K562 (cell line): ENCODE measurements at regions not wholly inside any gene's neighbourhood (a gene's known extent, or its start where the extent isn't known, plus 50 kb on each side); places are given as distances from the start of the nearest gene placed in this dataset.

ENCODE experiments used
- ATAC-seq: fragments of 200-7000 bp; cut with Tn5 transposase; 3 replicates; pipeline ENCODE4 v1.9.1; 2020; ENCODE audit warnings: moderate library complexity
- BruUV-seq: library from RNA; stranded (reverse); fragments of 400-500 nt; replicated peaks from 2 replicates; lab custom pipeline; 2021; lab: Mats Ljungman, UMichigan
- CTCF ChIA-PET: fragments of 300-600 bp; formaldehyde crosslinking; extraction: SDS; loops from one replicate; lab custom pipeline; 2021; ENCODE audit warnings: low intra/inter-chr PET ratio; lab: Yijun Ruan, JAX
- POLR2A ChIA-PET: fragments of 300-600, 350-650 bp; sonication (Branson Sonifier 250); formaldehyde crosslinking; extraction: SDS; loops from one replicate; lab custom pipeline; 2021; ENCODE audit warnings: antibody characterized with exemption, inconsistent platforms; lab: Yijun Ruan, JAX
- DNase-seq, 4 experiments: peaks; one replicate each; pipeline versions ENCODE4 v3.0.0 to v3.0.0-alpha.2; 2011 to 2018; ENCODE audit warnings: low spot score in 3 of 4, mixed read lengths in 3 of 4; ENCODE audit errors: extremely low read depth in 1 of 4
- FAIRE-seq: peaks from 2 replicates; lab custom pipeline; 2011; peaks lifted over from hg19 to GRCh38; lab: Jason Lieb, UNC
- H2AFZ ChIP-seq: 2 replicates; pipeline ENCODE4 v1.6.0; 2011; ENCODE audit warnings: low read depth, low read length, control low read depth, inconsistent platforms
- H3K27ac ChIP-seq: fragments of 200-600 bp; 3 replicates; pipeline ENCODE4 v1.8.0; 2011; ENCODE audit warnings: low read depth, mild to moderate bottlenecking, control low read depth, inconsistent platforms, low read length, moderate library complexity, mixed read lengths; ENCODE audit errors: extremely low read depth
- H3K27me3 ChIP-seq, 2 experiments: fragments of 300-600 bp in 1 of 2; 2 replicates in 1 of 2; 3 replicates in 1 of 2; pipeline versions ENCODE4 v1.6.0 to v1.8.0; 2011; ENCODE audit warnings: inconsistent platforms in 2 of 2, low read length in 2 of 2, mild to moderate bottlenecking in 1 of 2, mixed read lengths in 1 of 2, moderate library complexity in 1 of 2; ENCODE audit not compliant: control insufficient read depth in 2 of 2, insufficient read depth in 2 of 2
- H3K36me3 ChIP-seq: fragments of 300-600 bp; 3 replicates; pipeline ENCODE4 v1.8.0; 2011; ENCODE audit warnings: mild to moderate bottlenecking, low read length, inconsistent platforms; ENCODE audit not compliant: control insufficient read depth, insufficient read depth
- H3K4me1 ChIP-seq, 2 experiments: fragments of 200-600 bp in 1 of 2; replicated peaks in 1 of 2; 2 replicates in 1 of 2; 3 replicates in 1 of 2; pipeline versions ENCODE4 v1.5.1 to v1.8.0; 2011; ENCODE audit warnings: inconsistent platforms in 2 of 2, low read length in 2 of 2, mild to moderate bottlenecking in 1 of 2, mixed read lengths in 1 of 2, moderate library complexity in 1 of 2; ENCODE audit not compliant: control insufficient read depth in 2 of 2, insufficient read depth in 2 of 2
- H3K4me2 ChIP-seq: 2 replicates; pipeline ENCODE4 v1.6.1; 2011; ENCODE audit warnings: low read length, control low read depth, inconsistent platforms, mixed read lengths; ENCODE audit not compliant: insufficient read depth
- H3K4me3 ChIP-seq: fragments of 200-600 bp; sonication (generic), shearing (Covaris generic); 2 replicates; pipeline ENCODE4 v1.5.1; 2016; ENCODE audit warnings: control low read depth, inconsistent platforms
- H3K79me2 ChIP-seq: fragments of 200-600 bp; 3 replicates; pipeline ENCODE4 v1.8.0; 2011; ENCODE audit warnings: low read length, inconsistent platforms; ENCODE audit not compliant: control insufficient read depth, insufficient read depth
- H3K9ac ChIP-seq, 2 experiments: 2 replicates each; pipeline versions ENCODE4 v1.6.0 to v1.6.1; 2011; ENCODE audit warnings: low read depth in 2 of 2, low read length in 2 of 2, control low read depth in 1 of 2, inconsistent platforms in 1 of 2, mild to moderate bottlenecking in 1 of 2, mixed read lengths in 1 of 2; ENCODE audit not compliant: insufficient read depth in 1 of 2
- H3K9me1 ChIP-seq: one replicate; pipeline ENCODE4 v1.6.0; 2011; ENCODE audit warnings: inconsistent platforms, mild to moderate bottlenecking, low read length, moderate library complexity; ENCODE audit not compliant: control insufficient read depth, insufficient read depth
- H3K9me3 ChIP-seq: replicated peaks from 2 replicates; pipeline ENCODE4 v1.5.1; 2011; ENCODE audit warnings: low read depth, low read length, inconsistent platforms; ENCODE audit not compliant: control insufficient read depth, insufficient read depth
- H4K20me1 ChIP-seq: replicated peaks from 2 replicates; pipeline ENCODE4 v1.6.1; 2011; ENCODE audit warnings: low read length, inconsistent platforms, mixed read lengths; ENCODE audit not compliant: control insufficient read depth, insufficient read depth
- BRD9 ChIP-seq: fragments of 450-650 bp; IDR thresholded peaks from 2 replicates; pipeline ENCODE4 v1.6.1; 2018; ENCODE audit warnings: low read depth; ENCODE audit not compliant: partially characterized antibody
- BRF2 ChIP-seq: IDR thresholded peaks from 3 replicates; pipeline ENCODE4 v1.6.1; 2011; ENCODE audit warnings: borderline replicate concordance, mild to moderate bottlenecking; ENCODE audit not compliant: insufficient read length, insufficient read depth
- ELF4 ChIP-seq: fragments of 450-650 bp; formaldehyde crosslinking; IDR thresholded peaks from 2 replicates; pipeline ENCODE4 v1.4.0; 2022; ENCODE audit warnings: missing genetic modification characterization
- MAFF ChIP-seq: IDR thresholded peaks from 2 replicates; pipeline ENCODE4 v1.6.1; 2012; ENCODE audit warnings: low read length, improper control_type of control experiment
- MAFK ChIP-seq: IDR thresholded peaks from 2 replicates; pipeline ENCODE4 v1.6.1; 2011; ENCODE audit warnings: low read length, improper control_type of control experiment
- OTX1 ChIP-seq: fragments of 450-650 bp; formaldehyde crosslinking; IDR thresholded peaks from 2 replicates; pipeline ENCODE4 v1.4.0; 2022; ENCODE audit warnings: mild to moderate bottlenecking
- TAF7 ChIP-seq: fragments of 450-650 bp; IDR thresholded peaks from 2 replicates; pipeline ENCODE4 v1.6.1; 2016; ENCODE audit warnings: missing genetic modification characterization, missing compliant biosample characterization
- TOE1 ChIP-seq, 2 experiments: fragments of 450-650 bp in 1 of 2; sonication (generic) in 1 of 2; formaldehyde crosslinking in 1 of 2; IDR thresholded peaks; 2 replicates each; pipeline versions ENCODE4 v1.7.1 to v1.8.0; 2016 to 2022; ENCODE audit warnings: borderline replicate concordance in 2 of 2, mild to moderate bottlenecking in 2 of 2, antibody characterized with exemption in 1 of 2, inconsistent platforms in 1 of 2, low read depth in 1 of 2, missing genetic modification reagents in 1 of 2, moderate library complexity in 1 of 2
- ZNF316 ChIP-seq: fragments of 450-650 bp; IDR thresholded peaks from 2 replicates; pipeline ENCODE4 v1.6.1; 2016
- in situ Hi-C: fragments of 300-500 bp; cut with MboI; formaldehyde crosslinking; loops from 4 replicates; pipeline ENCODE4 v1.15.0; 2018; ENCODE audit warnings: inconsistent platforms, mixed read lengths
- intact Hi-C: fragments of 100-400 bp; cut with micrococcal nuclease; formaldehyde crosslinking; loops from 2 replicates; pipeline ENCODE4 v1.14.2; 2022

GRCh38 chr3:107947203-107947602, 143.6 kb downstream of the CD47 start:
- FAIRE-seq (no peak), ATAC-seq (no peak), DNase-seq (no peak)
- intact Hi-C loops, result no loop called here
- H3K27ac ChIP-seq, result no peak overlapping the region
- H3K79me2 ChIP-seq, result no peaks in the 10 kb centered on the region
- no peaks in the 10 kb centered on the region for H3K9me3 ChIP-seq
- peak; percentile 31; the same call in 1 of the 2 replicates for TF ChIP-seq ZNF316
- TF ChIP-seq BRD9, result no peak
- peak; percentile 25; the same call in 1 of the 2 replicates for TF ChIP-seq MAFF
- TF ChIP-seq MAFK, result 0 out of 2 replicates have a peak, but pooled peaks have one; percentile 14
- no peak for TF ChIP-seq TOE1 (IDR thresholded peaks at IDR 0.05; ENCODE audit: borderline replicate concordance)
- TF ChIP-seq TOE1 (CRISPR knock-in tag; IDR thresholded peaks at IDR 0.05; ENCODE audit: borderline replicate concordance, low read depth), result no peak
- TF ChIP-seq BRF2, result no peak
- TF ChIP-seq TAF7 (tag), result no peak
- no peak for TF ChIP-seq ELF4 (CRISPR knock-in tag)
- no peak for TF ChIP-seq OTX1 (CRISPR knock-in tag)
- BruUV-seq, result no TSS peak
- in situ Hi-C loops, result no loop called here
- no peak overlapping the region for H3K9ac ChIP-seq
- H3K4me1 ChIP-seq, result no peaks in the 10 kb centered on the region
- H4K20me1 ChIP-seq, result no peaks in the 10 kb centered on the region
- ChIA-PET CTCF (no interaction called here), POLR2A (no interaction called here)
- no peak overlapping the region for H3K4me3 ChIP-seq
- H3K27me3 ChIP-seq, result no peaks in the 10 kb centered on the region
- H3K9me1 ChIP-seq, result no peaks in the 10 kb centered on the region
- H2AFZ ChIP-seq, result no peak overlapping the region
- H3K4me2 ChIP-seq, result no peak overlapping the region
- H3K36me3 ChIP-seq, result no peaks in the 10 kb centered on the region
